ENCODE measurements at regions not wholly inside any gene's neighbourhood (a gene's known extent, or its start where the extent isn't known, plus 50 kb on each side); places are given as distances from the start of the nearest gene placed in this dataset.

- Histone ChIP-seq H3K4me1 (peaks cover 2% of the 10 kb centered on the region), H3K27me3 (no peaks in the 10 kb centered on the region), H3K9me3 (no peaks in the 10 kb centered on the region), H3K27ac (no peak overlapping the region), H3K4me3 (no peak overlapping the region), H3K36me3 (no peaks in the 10 kb centered on the region)
- DNase-seq (no peak), ATAC-seq (peak; percentile 63)
- intact Hi-C loops (cut with DNase I): no loop called here
- TF ChIP-seq, protein P1, sequence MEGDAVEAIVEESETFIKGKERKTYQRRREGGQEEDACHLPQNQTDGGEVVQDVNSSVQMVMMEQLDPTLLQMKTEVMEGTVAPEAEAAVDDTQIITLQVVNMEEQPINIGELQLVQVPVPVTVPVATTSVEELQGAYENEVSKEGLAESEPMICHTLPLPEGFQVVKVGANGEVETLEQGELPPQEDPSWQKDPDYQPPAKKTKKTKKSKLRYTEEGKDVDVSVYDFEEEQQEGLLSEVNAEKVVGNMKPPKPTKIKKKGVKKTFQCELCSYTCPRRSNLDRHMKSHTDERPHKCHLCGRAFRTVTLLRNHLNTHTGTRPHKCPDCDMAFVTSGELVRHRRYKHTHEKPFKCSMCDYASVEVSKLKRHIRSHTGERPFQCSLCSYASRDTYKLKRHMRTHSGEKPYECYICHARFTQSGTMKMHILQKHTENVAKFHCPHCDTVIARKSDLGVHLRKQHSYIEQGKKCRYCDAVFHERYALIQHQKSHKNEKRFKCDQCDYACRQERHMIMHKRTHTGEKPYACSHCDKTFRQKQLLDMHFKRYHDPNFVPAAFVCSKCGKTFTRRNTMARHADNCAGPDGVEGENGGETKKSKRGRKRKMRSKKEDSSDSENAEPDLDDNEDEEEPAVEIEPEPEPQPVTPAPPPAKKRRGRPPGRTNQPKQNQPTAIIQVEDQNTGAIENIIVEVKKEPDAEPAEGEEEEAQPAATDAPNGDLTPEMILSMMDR (IDR thresholded peaks at IDR 0.05): peak; percentile 58
Observed at GRCh38 chr6:44667668-44668390, 280.3 kb downstream of the CDC5L start.

- no peaks in the 10 kb centered on the region for H3K9me3 ChIP-seq
- no peaks in the 10 kb centered on the region for H3K27me3 ChIP-seq
- H3K4me3 ChIP-seq: no peak overlapping the region
- H3K36me3 ChIP-seq: no peaks in the 10 kb centered on the region
- DNase-seq: no peak
- intact Hi-C loops (cut with DNase I): no loop called here
- no peak for ATAC-seq
- TF ChIP-seq, protein P1 (IDR thresholded peaks at IDR 0.05): peak; percentile 1
- no peak overlapping the region for H3K27ac ChIP-seq
- no peaks in the 10 kb centered on the region for H3K4me1 ChIP-seq
Observed at GRCh38 chr6:44668391-44668930, 281.0 kb downstream of the CDC5L start.

DNA sequence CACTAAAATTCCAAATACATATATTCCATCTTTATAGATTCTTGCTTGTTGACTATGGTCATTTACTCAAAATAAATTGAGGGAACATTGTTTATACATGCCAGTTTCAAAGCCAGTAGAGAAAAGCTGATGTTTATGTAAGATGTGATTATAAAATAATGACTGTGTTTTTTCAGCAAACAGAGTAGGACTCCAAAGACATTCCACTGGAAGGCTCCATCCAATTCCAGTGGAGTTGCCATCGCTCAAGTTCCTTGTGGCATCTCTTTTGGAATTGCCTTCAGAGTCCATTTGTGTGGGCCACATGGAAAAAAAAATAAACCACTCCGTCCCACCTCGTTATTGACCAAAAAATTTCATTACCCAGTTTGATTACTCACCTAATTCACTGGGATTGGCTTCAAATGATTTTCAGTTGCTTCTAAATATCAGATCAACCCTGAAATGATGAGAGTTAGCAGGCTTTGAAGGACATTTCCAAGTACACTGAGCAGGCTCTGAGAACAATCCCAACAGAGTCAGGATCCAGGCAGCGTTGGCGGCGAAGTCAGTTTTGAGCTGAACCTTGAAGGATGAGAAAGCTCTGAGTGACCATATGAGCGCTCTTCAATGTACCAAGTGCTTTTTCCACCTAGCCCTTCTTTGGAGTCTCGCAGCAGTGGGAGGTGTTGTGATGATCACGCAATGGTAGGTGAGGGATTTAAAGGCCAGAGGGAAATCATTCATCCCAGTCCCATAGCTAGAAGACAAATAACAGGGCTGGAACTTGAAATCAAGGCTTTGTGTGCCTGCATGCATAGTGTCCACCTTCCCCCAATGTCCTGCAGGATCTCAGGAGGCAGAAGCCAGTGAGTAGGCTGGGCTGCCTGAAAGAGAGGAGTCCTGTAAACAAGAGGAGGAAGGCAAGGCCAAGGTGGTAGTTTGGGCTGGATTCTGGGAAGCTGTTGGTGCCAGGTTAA lies 281.7 kb downstream of the CDC5L start:
- Histone ChIP-seq H3K27me3 (no peaks in the 10 kb centered on the region), H3K4me3 (no peak overlapping the region), H3K9me3 (no peaks in the 10 kb centered on the region), H3K27ac (no peak overlapping the region), H3K36me3 (no peaks in the 10 kb centered on the region), H3K4me1 (no peaks in the 10 kb centered on the region)
- no peak for ATAC-seq
- TF ChIP-seq, protein P1 (IDR thresholded peaks at IDR 0.05): no peak
- intact Hi-C loops (cut with DNase I): no loop called here
- DNase-seq: no peak

- Histone ChIP-seq H3K4me3 (no peak overlapping the region), H3K9me3 (no peaks in the 10 kb centered on the region), H3K27ac (no peak overlapping the region), H3K36me3 (no peaks in the 10 kb centered on the region), H3K27me3 (no peaks in the 10 kb centered on the region), H3K4me1 (no peaks in the 10 kb centered on the region)
- intact Hi-C loops (cut with DNase I): no loop called here
- TF ChIP-seq, protein P1 (IDR thresholded peaks at IDR 0.05): no peak
- ATAC-seq (no peak), DNase-seq (no peak)
Observed at GRCh38 chr6:44670146-44670545, 282.6 kb downstream of the CDC5L start.

- intact Hi-C loops (cut with DNase I): no loop called here
- H3K36me3 ChIP-seq: no peaks in the 10 kb centered on the region
- TF ChIP-seq, protein P1 (IDR thresholded peaks at IDR 0.05): no peak
- DNase-seq (no peak), ATAC-seq (no peak)
- no peaks in the 10 kb centered on the region for H3K27me3 ChIP-seq
- H3K9me3 ChIP-seq: no peaks in the 10 kb centered on the region
- H3K27ac ChIP-seq: no peak overlapping the region
- H3K4me3 ChIP-seq: no peak overlapping the region
- H3K4me1 ChIP-seq: no peaks in the 10 kb centered on the region
Observed at GRCh38 chr6:44671333-44671732, 283.8 kb downstream of the CDC5L start.

All from upper lobe of right lung (tissue), 1 donor.